ENCODE measurements at regions not wholly inside any gene's neighbourhood (a gene's known extent, or its start where the extent isn't known, plus 50 kb on each side); places are given as distances from the start of the nearest gene placed in this dataset.

GRCh38 chr9:109639674-109640579 lies 140.1 kb upstream of the PALM2AKAP2 start:
- TF ChIP-seq EZH2 (IDR thresholded peaks at IDR 0.05; ENCODE audit: low read length) (no peak), CTCF (optimal IDR thresholded peaks at IDR 0.05 in 1 of 3, IDR thresholded peaks at IDR 0.05 in 1 of 3, conservative IDR thresholded peaks at IDR 0.05 in 1 of 3; ENCODE audit: extremely low read depth in 1 of 3, insufficient read depth in 2 of 3, low read length in 3 of 3) (no peak)
